Umbilical cord (tissue), 1 donor: ENCODE measurements at regions not wholly inside any gene's neighbourhood (a gene's known extent, or its start where the extent isn't known, plus 50 kb on each side); places are given as distances from the start of the nearest gene placed in this dataset.
"Not testable (repeated sequence)": the region's sequence is repeated elsewhere in the genome, so short reads cannot be mapped to it uniquely, and the experiment has no call there.

ENCODE experiments used
- DNase-seq: peaks from one replicate; pipeline ENCODE4 v3.0.0-alpha.2; 2015; ENCODE audit warnings: low spot score

- no peak for DNase-seq
Measured at GRCh38 chr3:72536206-72536877, 311.9 kb downstream of the SHQ1 start.

GRCh38 chr3:72535772-72536171, 312.5 kb downstream of the SHQ1 start:
- DNase-seq, result peak; percentile 32

DNA sequence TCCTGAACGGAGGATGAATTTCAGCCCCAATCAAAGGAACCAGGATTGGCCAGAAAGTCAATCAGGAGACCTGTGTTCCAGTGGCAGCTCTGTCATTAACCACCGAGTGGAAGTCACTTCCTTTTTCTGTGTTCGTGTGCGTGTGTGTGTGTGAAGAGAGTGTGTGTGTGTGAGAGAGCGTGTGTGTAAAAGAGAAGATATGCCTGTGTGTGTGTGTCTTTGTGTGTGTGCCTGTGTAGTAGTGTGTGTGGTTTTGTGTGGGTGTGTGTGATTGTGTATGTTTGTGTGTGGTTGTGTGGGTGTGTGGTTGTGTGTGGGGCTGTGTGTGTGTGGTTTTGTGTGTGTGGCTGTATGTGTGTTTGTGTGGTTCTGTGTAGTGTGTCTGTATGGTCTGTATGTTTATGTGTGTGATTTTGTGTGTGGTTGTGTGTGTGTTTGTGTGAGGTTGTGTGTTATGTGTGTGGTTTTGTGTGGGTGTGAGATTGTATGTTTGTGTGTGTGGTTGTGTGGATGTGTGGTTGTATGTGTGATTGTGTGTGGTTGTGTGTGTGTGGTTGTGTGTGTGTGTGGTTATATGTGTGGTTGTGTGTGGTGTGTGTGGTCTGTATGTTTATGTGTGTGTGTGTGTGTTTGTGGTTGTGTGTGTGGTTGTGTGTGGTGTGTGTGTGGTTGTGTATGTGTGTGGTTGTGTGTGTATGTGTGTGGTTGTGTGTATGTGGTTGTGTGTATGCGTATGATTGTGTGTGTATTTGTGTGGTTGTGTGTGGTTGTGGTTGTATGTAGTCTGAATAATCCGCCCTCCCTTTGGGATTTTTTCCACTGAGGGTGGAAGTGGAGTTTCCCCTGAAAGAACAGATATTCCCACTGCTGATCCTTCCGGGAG, 314.4 kb downstream of the SHQ1 start:
- no peak for DNase-seq

- no peak for DNase-seq
Measured at GRCh38 chr3:72530426-72530825, 317.8 kb downstream of the SHQ1 start.

DNA sequence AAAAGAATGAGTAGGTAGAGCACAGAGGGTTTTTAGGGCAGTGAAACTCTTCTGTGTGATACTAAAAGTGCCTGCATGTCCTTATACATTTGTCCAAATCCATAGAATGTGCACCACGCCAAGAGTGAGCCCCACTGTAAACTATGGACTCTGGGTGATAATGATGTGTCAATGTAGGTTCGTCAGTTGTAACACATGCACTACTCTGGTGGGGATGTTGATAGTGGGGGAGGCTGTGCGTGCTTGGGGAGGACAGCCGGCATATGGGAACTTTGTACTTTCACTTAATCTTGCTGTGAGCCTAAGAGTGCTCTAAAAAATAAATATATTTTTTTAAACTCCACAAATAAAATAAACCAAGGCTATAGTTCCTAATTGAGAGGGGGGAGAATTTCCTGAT, 319.2 kb downstream of the SHQ1 start:
- no peak for DNase-seq

DNA sequence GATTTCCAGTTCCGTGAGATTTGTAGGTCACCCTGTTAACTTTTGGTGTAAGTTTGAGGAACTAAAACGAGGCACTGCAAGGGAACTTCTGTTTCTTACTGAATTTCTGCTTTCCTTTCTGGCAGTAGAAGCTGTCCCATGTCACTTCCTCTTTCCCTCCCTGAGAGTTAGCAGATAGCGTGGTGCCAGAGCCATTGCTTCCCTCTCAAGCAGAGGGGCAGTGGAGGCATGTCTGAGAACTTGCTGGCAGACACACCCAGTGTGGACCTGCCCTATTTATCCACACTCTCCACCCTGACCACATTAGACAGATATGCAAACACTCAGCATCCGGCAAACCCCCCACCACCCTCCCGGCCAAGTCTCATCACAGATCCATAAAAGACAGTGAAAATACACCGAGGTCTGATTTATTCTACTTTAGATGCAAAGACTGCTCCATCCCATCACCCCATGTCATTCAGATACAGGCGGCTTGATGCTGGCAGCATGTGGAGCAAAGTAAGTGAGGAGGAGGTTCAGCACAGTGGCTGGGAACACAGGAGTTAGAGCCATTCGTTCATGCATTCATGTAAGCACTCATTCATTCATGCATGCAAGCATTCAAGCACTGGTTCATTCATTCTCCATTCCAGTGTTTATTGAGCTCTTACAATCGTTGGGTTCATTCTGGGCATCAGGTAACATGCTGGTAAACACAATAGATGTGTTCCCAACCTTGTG, 324.7 kb downstream of the SHQ1 start:
- DNase-seq, result peak; percentile 40

GRCh38 chr3:72520690-72521308, 327.4 kb downstream of the SHQ1 start:
- no peak for DNase-seq

GRCh38 chr3:72519946-72520604, 328.2 kb downstream of the SHQ1 start:
- no peak for DNase-seq

DNA sequence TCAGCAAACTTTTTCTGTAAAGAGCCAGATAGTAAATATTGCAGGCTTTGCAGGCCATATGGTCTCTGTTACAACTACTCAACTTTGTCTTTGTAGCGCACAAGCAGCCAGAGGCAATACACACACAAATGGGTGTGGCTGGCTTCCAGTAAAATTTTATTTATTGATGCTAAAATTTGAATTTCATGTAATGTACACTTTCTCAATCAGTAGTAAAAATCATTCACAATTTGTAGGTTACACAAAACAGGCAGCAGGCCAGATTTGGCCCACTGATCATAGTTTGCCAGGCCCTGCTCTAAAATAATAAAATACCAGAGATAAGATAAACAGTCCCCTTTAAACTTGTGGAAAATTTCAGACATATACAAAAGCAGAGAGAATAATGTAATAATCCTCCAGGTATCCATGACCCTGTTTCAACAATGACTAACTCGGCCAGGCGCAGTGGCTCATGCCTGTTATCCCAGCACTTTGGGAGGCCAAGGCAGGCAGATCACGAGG, 330.3 kb downstream of the SHQ1 start:
- DNase-seq, result peak; percentile 87

GRCh38 chr3:72517336-72517735, 330.9 kb downstream of the SHQ1 start:
- DNase-seq, result no peak

DNA sequence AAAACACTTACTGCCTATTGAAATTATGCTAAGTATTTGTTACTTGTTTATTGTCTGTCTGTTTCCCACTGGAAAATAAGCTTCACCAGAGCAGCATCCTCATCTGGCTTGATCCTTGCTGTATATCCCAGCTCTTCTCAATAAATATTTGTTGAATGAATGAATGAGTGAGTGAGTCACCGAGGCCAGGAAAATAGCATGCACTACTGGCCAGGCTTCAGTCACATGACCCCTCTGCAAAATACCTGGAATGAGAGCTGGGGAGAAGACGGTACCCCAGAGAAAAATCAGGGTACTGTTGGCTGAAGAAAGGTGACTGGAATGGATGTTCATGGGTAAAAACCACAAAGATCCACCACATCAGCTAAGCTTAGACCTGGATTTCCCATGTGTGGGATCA, 331.9 kb downstream of the SHQ1 start:
- DNase-seq, result no peak

DNA sequence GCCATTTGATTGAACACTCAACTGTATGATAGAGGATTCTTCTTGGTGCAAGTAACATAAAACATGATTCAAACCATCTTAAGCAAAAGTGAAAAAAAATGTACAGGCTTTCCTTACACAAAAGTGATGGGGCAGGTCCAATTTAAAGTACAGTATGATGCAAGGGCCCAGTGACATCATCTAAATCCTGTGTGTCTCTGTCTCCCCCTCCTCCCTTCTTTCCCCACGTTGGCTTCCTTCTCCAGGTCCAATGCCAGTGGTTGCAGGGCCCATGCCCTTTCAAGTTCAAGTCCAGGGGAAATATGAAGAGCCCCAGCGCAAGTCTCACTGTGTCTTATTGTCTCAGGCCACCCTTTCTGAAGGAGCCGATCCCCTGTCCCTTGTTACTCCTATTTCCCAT, 332.3 kb downstream of the SHQ1 start:
- no peak for DNase-seq

DNA sequence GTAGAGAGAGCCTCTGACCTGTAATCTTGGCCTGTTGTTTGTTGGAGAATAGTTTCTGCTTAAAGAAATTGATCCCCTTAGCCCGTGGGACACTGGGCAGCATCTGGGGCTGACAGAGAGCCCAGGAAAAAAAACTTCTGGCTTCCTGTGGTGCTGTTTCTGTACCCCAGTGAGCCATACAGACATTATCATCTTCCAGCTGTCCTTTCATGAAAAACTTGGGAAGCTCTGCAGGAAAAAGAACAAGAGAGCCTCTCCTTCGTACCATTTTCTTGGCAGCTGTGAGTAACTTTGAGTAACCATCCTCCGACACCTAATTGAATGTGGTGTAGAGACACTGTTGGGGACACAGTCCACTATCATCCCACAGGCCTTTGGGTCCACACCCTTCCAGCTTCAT, 333.0 kb downstream of the SHQ1 start:
- peak; percentile 52 for DNase-seq

DNA sequence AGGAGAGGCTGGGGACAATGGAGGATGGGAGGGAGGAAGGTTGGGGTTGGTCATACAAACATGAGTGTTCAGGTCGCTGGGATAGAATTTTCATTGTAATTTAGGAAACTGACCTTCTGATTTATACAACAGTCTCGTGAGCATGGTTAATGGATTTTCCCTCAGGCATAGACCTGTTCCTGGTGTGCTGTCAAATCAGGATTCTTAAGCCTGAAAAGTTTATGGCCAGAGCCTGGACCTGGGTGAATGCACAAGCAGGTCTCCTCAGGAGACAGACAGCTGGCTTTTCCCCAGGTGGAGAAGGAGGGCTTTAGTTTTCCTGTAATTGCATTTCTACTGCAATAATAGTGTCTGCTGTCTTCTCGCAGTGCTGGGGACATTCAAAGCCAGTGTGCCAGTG, 338.0 kb downstream of the SHQ1 start:
- no peak for DNase-seq

DNA sequence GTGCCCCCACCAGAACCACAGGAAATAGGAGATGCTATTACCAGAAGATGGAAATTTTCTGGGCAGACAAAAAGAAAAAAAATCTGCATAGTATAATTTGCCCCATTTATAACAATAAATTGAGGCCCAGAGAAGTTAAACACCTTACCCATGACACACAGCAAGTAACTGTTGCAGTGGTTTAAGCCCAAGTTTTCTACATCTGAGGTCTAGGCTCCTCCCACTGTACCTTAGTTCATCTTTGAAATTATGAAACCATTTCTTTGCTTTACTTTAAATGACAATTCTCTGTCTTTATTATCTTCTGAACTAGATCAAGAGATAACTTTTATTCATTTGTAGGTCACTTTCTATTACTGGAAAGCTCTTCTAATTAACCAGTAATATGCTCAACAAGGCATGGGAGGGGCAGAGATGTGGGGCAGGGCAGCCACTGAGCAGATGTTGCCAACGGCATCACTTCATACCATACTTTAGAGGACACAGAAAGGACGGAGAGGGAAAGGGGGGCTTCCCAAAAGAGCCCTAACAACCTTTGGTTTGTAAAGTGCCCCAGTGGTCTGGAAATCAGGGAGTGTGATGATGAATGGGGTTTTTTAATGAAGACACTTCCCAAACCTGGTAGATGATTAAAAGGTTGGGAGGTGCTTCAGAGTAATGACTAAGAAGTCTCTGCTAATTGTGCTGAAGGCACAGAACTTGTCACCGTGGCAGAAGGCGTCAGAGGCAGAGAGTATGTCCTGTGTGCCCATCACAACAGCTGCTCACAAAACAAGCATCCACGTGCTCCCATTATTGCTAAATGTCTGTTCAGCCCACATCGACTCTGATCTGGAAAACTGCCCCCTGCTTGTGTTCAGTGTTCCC, 342.5 kb downstream of the SHQ1 start:
- no peak for DNase-seq

- not testable (repeated sequence) for DNase-seq
Measured at GRCh38 chr3:72497501-72497900, 350.7 kb downstream of the SHQ1 start.

DNA sequence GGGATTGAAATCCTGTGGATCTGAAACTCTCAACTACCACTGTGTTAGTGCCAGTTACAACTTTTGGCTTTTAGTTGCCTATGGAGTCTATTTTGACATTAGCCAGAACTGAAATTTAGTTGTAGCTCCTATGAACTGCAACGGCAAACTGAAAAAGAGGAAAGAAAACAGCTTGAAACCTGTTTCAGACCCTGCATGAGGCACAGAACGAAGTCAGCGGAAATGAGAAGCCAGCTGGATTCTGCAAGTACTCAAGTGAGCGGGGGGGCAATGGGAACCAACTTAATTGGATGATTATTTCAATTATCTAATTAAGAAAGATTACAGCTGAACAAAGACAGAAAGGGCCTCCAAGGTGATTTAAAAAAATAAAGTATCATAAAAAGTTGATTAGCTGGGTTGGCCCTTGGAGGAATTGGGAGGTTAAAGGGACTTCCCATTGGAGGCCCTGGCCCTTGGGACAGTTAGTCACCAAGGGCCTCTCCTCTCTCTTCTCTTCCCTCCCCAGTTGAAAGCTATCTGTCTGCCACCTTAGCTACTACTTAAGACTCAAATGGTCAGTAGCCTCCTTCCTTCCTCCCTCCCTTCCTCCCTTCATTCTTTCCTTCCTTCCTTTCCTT, 352.1 kb downstream of the SHQ1 start:
- DNase-seq, result no peak

GRCh38 chr3:72494626-72495025, 353.6 kb downstream of the SHQ1 start:
- peak; percentile 28 for DNase-seq

GRCh38 chr3:72494130-72494529, 354.1 kb downstream of the SHQ1 start:
- DNase-seq, result no peak

GRCh38 chr3:72492240-72492639, 356.0 kb downstream of the SHQ1 start:
- DNase-seq, result no peak
